Ectodermal cell (in vitro differentiated cells): ENCODE measurements at regions not wholly inside any gene's neighbourhood (a gene's known extent, or its start where the extent isn't known, plus 50 kb on each side); places are given as distances from the start of the nearest gene placed in this dataset.

Source experiments
- H3K27ac ChIP-seq: 2 replicates; pipeline ENCODE4 v1.7.0; 2013; ENCODE audit warnings: mild to moderate bottlenecking, low read depth, low read length; ENCODE audit not compliant: insufficient read depth, poor library complexity, severe bottlenecking
- H3K27me3 ChIP-seq: 2 replicates; pipeline ENCODE4 v1.7.0; 2013; ENCODE audit warnings: mild to moderate bottlenecking, low read length; ENCODE audit not compliant: insufficient read depth, control insufficient read depth, poor library complexity, severe bottlenecking
- H3K36me3 ChIP-seq: one replicate; pipeline ENCODE4 v1.7.0; 2013; ENCODE audit warnings: low read length; ENCODE audit not compliant: control insufficient read depth, insufficient read depth
- H3K4me1 ChIP-seq: one replicate; pipeline ENCODE4 v1.7.0; 2013; ENCODE audit warnings: low read length; ENCODE audit not compliant: control insufficient read depth, insufficient read depth
- H3K4me3 ChIP-seq: 2 replicates; pipeline ENCODE4 v1.7.0; 2013; ENCODE audit warnings: low read depth, low read length, control low read depth; ENCODE audit not compliant: insufficient read depth
- H3K9me3 ChIP-seq: 2 replicates; pipeline ENCODE4 v1.7.0; 2013; ENCODE audit warnings: mild to moderate bottlenecking, low read length, moderate library complexity; ENCODE audit not compliant: control insufficient read depth
- WGBS, 2 experiments: methylation state at CpG; one replicate each; pipeline ENCODE4 v1.1.7; 2013; ENCODE audit warnings: missing lambda C conversion rate in 2 of 2; 5-methylcytosine and 5-hydroxymethylcytosine counted together

DNA sequence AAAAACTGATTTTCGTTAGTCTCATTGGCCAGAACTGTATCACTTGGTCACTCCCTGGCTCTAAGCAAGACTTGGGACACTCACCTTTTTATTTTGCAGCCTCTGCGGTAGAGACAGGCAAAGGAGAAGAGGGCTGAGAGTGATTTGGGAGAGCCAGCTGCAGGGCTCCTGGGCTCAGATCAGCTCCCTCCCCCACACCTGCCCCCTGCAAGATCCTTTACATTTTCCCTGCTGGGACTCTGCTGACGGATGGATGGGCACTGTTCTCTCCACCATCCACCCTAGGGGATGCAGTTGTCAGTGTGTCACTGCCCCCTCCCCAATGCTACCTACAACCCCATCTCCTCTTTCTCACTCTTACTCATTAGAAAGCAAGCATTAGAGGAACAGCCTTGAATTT lies 301.1 kb upstream of the KAZN start:
- Histone ChIP-seq H3K4me1 (peaks cover 2% of the 10 kb centered on the region), H3K27ac (no peak overlapping the region), H3K27me3 (no peaks in the 10 kb centered on the region), H3K9me3 (no peaks in the 10 kb centered on the region), H3K36me3 (no peaks in the 10 kb centered on the region), H3K4me3 (no peak overlapping the region)
- WGBS, 2 experiments: 42 to 56% methylated on average over 3 of the region's 3 CpGs

DNA sequence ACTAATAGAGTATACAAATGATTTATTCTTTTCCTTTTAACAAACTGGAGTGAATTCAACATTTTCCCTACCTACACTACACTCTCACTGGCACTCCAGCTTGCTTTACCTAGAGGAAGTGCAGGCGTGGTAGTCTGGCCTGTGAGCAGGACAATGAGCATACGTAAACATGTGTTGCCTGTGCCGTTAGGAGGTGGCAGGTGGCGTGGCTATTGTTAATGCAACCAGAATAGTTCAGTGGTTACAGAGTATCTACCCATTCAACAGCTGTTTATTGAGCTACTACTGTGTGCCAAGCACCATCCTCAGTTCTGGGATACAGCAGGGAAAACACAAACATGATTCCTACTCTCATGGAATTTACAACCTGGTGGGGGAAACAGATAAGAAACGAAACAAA lies 299.7 kb upstream of the KAZN start:
- Histone ChIP-seq H3K9me3 (no peaks in the 10 kb centered on the region), H3K36me3 (no peaks in the 10 kb centered on the region), H3K27ac (no peak overlapping the region), H3K4me1 (no peaks in the 10 kb centered on the region), H3K27me3 (no peaks in the 10 kb centered on the region), H3K4me3 (no peak overlapping the region)
- WGBS, 2 experiments: 96% methylated on average over 5 of the region's 5 CpGs

DNA sequence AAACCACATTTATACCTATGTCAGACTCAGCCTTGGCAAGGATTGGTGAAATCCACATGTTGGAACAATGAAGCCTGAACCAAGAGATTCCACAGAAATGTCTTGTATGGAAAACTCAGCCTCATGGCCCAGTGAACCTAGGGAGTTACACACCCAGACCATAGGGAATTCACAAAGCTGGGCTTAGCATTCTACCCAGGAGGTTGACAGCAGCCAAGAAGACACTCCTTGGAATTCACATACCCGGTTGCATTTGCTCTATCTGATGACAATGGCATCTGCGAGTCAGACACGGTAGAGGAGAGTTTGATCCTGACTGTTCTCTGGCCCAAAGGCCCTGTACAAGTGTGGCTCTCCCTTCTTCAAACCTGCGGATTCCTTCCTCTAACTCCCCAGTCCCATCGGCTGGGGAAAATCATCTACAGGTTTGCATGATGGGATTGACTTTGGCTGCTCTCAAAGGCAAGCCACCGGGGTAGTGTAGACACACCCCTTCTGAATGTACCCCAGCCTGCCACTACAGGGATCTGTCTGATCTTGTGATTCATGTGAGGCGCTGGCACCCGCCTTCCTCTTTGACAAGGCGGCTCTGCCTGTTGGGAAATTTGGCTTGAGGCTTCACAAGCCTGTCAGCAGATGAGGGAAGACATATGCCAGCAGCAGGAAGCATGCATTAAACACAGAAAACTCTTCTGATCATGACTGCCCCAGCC lies 297.3 kb upstream of the KAZN start:
- no peaks in the 10 kb centered on the region for H3K36me3 ChIP-seq
- H3K4me1 ChIP-seq: no peaks in the 10 kb centered on the region
- H3K27ac ChIP-seq: no peak overlapping the region
- H3K9me3 ChIP-seq: no peaks in the 10 kb centered on the region
- H3K27me3 ChIP-seq: no peaks in the 10 kb centered on the region
- WGBS, 2 experiments: 91 to 93% methylated on average over 9 of the region's 9 CpGs
- H3K4me3 ChIP-seq: no peak overlapping the region

DNA sequence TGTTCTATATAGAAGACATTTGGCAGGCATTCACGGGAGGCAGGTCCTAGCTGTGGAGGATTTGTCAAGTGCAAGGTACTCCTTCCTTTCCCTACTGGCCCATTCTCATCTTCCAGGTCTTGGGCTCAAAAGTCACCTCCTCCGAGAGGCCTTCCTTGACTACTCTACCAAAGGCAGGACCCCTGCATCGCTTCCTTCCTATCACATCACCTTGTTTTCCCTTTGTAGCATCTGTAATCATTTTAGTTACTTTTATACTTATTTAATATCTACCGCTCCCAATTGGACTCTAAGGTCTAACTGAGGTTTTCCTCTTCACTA lies 296.8 kb upstream of the KAZN start:
- no peaks in the 10 kb centered on the region for H3K36me3 ChIP-seq
- no peak overlapping the region for H3K4me3 ChIP-seq
- WGBS, 2 experiments: 92 to 93% methylated on average over 3 of the region's 4 CpGs
- no peaks in the 10 kb centered on the region for H3K4me1 ChIP-seq
- no peaks in the 10 kb centered on the region for H3K9me3 ChIP-seq
- no peaks in the 10 kb centered on the region for H3K27me3 ChIP-seq
- H3K27ac ChIP-seq: no peak overlapping the region

DNA sequence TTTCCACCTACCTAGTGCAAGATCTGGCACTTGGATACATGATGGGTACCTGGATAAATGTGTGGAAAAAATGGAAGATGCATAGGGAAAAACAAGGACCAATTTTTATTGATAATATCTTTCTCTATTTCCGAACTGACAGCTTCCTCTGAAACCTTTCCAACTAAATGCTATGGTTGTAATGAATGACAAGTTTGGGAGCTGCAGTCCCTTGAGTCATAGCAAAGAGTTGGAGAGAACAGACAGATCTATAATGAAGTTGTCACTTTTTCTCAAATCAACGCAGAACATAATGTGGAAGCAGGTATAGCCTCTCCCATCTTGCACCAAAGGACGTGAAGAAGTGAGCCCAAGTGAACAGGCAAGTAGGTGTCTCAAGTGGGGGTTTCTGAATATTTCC lies 296.5 kb upstream of the KAZN start:
- H3K4me1 ChIP-seq: no peaks in the 10 kb centered on the region
- H3K4me3 ChIP-seq: no peak overlapping the region
- H3K9me3 ChIP-seq: no peaks in the 10 kb centered on the region
- no peaks in the 10 kb centered on the region for H3K27me3 ChIP-seq
- no peak overlapping the region for H3K27ac ChIP-seq
- no peaks in the 10 kb centered on the region for H3K36me3 ChIP-seq
- 96 to 97% methylated on average over 2 to 3 of the region's 3 CpGs for WGBS, 2 experiments

DNA sequence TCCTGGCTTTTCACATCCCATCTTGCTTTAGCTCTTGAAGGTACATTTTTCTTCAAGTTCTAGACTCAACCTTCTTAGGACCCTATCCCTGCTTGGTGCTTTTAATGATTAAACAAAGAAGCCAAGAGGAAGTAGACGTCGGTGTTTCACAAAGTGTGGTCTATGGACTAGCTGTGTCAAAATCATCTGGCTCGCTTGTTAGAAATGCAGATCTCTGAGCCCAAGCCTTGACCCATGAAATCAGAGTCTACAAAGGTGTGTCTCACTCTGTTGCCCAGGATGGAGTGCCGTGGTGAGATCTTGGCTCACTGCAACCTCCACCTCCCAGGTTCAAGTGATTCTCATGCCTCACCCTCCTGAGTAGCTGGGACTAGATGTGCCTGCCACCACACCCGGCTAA lies 295.5 kb upstream of the KAZN start:
- Histone ChIP-seq H3K4me3 (no peak overlapping the region), H3K4me1 (no peaks in the 10 kb centered on the region), H3K27ac (no peak overlapping the region), H3K9me3 (no peaks in the 10 kb centered on the region), H3K27me3 (no peaks in the 10 kb centered on the region), H3K36me3 (no peaks in the 10 kb centered on the region)
- 92 to 94% methylated on average over 5 of the region's 5 CpGs for WGBS, 2 experiments

DNA sequence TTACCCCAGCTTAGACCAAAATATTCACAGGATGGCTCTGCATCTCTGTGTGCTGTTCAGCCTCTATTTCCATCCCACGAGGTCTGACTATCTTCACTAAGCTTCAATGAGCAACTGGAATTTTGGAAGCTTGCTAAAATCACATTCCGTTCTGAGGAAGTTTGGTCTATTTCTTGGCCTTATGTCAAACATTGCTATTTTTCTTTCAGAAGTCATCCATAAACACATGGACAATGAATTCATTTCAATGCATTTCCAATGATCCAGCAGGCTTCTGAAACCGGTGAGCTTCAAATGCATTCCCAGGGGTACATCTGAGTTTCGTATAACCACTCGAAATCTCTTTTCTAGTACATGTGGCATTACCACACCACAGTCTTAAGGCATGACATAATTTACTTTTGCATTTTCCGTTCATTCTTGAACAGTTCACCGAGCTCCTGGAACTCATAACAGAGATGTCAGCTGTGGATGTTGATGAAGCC lies 294.1 kb upstream of the KAZN start:
- Histone ChIP-seq H3K4me1 (no peaks in the 10 kb centered on the region), H3K4me3 (no peak overlapping the region), H3K27ac (no peak overlapping the region), H3K27me3 (no peaks in the 10 kb centered on the region), H3K9me3 (no peaks in the 10 kb centered on the region), H3K36me3 (no peaks in the 10 kb centered on the region)
- 92% methylated on average over 7 of the region's 7 CpGs for WGBS, 2 experiments

DNA sequence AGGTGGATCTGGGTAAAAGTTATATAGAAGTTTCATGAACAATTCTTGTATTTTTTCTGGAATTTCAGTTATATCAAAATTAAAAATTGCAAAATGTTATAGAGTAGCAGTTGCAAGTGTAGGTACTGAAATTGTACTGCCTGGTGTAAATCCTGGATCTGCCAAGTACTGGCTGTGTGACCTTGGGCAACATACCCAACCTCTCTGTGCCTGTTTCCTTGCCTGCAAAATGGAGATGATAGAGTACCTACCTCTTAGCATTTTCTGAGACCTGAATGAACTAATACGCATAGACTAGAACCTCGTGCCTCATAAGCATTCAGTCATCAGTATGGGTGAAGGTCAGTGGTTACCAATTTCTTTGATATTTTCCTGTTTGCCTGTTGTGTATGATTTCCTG lies 290.0 kb upstream of the KAZN start:
- no peaks in the 10 kb centered on the region for H3K36me3 ChIP-seq
- no peaks in the 10 kb centered on the region for H3K27me3 ChIP-seq
- no peak overlapping the region for H3K4me3 ChIP-seq
- H3K9me3 ChIP-seq: no peaks in the 10 kb centered on the region
- no peak overlapping the region for H3K27ac ChIP-seq
- H3K4me1 ChIP-seq: no peaks in the 10 kb centered on the region
- 98% methylated on average over 2 of the region's 2 CpGs for whole genome bisulfite sequencing, 2 experiments

DNA sequence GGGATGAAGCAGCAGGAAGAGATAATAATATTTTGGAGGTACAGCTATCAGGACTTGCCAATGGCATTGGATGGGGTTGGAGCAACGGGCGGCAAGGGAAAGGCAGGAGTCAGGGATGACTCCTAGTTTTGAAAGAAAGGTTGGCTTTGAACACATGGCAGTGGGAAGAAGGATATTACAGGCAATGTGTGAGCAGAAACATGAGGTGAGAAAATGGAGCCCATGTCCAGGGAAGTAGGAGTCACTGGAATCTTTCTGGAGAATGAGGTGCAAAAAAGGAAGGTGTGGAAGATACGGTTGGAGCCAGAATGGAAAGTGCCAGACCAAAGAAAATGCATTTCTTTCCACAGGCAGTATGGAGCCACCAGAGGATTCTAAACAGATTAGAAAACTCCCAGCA lies 288.5 kb upstream of the KAZN start:
- H3K9me3 ChIP-seq: no peaks in the 10 kb centered on the region
- no peak overlapping the region for H3K4me3 ChIP-seq
- H3K4me1 ChIP-seq: no peaks in the 10 kb centered on the region
- no peaks in the 10 kb centered on the region for H3K36me3 ChIP-seq
- 93 to 94% methylated on average over 3 of the region's 3 CpGs for WGBS, 2 experiments
- no peak overlapping the region for H3K27ac ChIP-seq
- H3K27me3 ChIP-seq: no peaks in the 10 kb centered on the region

DNA sequence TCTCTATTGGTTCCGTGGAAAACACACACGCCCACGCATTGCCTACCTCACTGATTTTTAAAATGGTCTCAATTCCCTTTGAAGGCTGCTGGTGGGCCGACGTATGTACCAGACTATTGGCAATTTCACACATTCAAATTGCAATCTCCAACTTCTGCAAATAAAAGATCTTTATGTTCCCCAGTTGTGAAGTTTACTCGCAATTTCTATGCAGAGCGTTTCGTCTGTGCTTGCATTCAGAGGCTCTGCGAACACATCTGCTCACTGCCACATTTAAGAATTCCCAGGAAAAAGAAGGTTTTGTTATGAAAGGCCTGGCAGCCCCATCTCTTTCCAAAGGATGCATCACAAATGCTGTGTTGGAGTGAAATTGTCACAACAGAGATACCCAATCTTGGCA lies 288.0 kb upstream of the KAZN start:
- 94% methylated on average over 9 of the region's 9 CpGs for WGBS, 2 experiments
- Histone ChIP-seq H3K9me3 (no peaks in the 10 kb centered on the region), H3K4me3 (no peak overlapping the region), H3K4me1 (no peaks in the 10 kb centered on the region), H3K27me3 (no peaks in the 10 kb centered on the region), H3K36me3 (no peaks in the 10 kb centered on the region), H3K27ac (no peak overlapping the region)
